HG03108 (cell line): ENCODE measurements at regions not wholly inside any gene's neighbourhood (a gene's known extent, or its start where the extent isn't known, plus 50 kb on each side); places are given as distances from the start of the nearest gene placed in this dataset.
"Not testable (repeated sequence)": the region's sequence is repeated elsewhere in the genome, so short reads cannot be mapped to it uniquely, and the experiment has no call there.

Experiments
- ATAC-seq: cut with Tn5 transposase; IDR thresholded peaks from one replicate; pipeline ENCODE4 v1.9.1; 2021; ENCODE audit warnings: moderate library complexity; ENCODE audit not compliant: unreplicated experiment

GRCh38 chr6:113750151-113750855, 106.8 kb upstream of the MARCKS start:
- no peak for ATAC-seq

DNA sequence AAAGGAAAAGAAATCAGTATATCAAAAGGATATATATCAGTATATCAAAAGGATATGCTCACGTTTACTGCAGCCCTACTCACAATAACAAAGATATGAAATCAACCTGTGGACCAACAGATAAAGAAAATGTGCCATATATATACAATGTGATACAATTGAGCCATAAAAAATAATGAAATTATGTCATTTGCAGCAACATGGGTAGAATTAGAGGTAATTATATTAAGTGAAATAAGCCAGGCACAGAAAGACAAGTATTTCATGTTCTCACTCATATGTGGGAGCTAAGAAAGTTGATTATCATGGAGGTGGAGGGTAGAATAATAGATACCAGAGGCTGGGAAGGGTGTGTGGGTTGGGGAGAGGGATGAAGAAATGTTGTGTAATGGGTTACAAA, 102.9 kb upstream of the MARCKS start:
- no peak for ATAC-seq

- ATAC-seq: peak; percentile 80
These were observed 101.5 kb upstream of the MARCKS start for GRCh38 chr6:113755449-113756289.

DNA sequence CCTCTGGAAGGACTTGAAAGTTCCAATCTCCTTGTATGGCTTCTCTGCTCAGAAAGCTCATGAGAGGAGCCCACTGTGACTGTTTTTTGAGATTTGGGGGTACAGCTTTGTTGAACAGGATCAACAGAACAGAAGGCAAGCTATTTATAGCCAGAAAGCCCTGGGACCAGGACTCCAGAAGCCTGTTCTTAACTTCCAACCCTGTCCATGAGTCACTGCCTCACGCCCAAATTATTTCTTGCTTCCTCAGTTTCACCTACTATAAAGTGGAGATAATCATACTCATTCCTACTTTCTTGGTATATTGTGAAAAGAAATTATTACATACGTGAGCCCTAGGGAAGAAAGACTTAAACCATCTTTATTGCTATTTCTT, 100.9 kb upstream of the MARCKS start:
- no peak for ATAC-seq

DNA sequence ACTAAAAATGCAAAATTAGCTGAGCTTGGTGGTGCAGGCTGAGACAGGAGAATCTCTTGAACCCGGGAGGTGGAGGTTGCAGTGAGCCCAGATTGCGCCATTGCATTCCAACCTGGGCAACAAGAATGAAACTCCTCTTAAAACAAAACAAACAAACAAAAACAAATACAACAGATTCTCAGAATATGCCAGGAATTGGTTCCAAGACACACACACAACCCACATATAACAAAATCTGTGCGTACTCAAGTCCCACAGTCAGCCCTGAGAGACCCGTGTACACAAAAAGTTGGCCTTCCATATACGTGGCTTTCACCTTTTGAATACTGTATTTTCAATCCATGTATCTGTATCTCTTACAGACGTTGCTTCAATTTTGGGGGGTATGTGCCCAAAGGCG, 98.9 kb upstream of the MARCKS start:
- no peak for ATAC-seq

DNA sequence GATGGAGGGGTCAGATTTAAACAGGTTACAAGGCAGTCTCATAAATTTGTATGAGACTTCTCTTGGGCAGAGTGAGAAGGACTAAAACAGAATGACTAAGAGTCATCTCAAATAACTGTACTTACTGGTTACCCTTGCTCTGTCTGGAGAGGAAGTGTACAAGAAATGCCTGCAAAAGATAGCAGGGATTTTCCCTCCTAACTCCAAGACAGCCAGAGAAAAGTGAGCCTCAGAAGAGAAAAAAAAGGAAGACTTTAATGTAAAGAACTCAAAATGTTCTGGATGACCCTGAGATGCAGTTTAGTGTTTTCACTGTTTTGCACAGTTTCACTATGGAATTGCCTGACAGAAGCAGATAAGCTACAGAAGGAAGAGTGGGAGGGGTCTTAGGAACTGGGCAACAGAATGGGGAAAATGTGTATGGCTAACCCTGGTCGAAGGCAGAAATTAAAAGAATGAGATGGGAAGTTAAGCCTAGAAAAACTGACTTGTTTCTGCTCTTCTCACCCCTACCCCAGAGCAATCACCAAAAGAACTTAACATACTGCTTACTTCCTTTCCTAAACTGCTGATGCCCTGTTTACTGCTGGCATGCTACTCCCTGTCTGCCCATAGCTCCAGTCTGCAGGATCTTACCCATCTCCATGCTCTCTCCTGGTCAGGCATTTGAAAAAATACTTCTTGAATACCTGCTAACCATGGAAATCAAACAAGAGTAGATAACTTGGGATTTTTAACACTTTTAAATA, 98.1 kb upstream of the MARCKS start:
- ATAC-seq: peak; percentile 26

DNA sequence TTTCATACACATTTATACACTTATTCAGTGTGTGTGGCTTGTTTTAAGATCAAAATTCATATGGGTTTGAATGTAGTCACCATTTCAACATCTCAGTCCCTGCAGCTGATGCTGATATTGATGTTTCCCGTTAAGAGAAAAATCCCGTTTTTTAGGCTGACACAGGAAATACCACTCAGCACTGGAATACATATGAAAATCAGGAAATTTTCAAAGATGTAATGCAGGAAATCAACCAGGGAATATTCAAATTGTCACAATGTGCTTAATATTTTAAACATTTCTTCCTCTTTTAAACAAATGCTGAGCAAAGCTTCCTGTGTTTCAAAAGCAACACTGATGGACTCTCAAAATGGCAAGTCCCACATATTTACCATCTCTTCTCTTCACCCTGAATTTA, 94.5 kb upstream of the MARCKS start:
- no peak for ATAC-seq

GRCh38 chr6:113763311-113763766, 93.8 kb upstream of the MARCKS start:
- ATAC-seq: no peak

DNA sequence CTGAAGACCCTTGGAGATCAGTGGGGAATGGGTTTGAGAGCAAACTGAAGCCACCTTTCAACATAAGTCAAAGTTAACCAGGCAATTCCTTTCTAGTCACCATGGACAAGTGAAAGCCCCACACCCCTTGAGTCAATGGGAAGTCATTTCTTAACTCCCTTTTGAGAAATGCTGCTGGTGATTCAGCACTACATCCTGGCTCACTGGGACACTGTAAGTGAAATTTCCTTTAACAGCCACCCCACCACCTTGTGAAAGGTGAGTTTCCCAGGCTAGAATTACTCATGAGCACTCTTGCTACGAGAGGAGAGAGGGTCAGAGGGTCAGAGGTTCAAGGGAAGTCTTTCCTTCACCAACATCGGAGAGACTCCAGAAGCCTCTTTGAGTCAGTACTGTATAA, 93.3 kb upstream of the MARCKS start:
- ATAC-seq: no peak

GRCh38 chr6:113765909-113766308, 91.2 kb upstream of the MARCKS start:
- no peak for ATAC-seq

DNA sequence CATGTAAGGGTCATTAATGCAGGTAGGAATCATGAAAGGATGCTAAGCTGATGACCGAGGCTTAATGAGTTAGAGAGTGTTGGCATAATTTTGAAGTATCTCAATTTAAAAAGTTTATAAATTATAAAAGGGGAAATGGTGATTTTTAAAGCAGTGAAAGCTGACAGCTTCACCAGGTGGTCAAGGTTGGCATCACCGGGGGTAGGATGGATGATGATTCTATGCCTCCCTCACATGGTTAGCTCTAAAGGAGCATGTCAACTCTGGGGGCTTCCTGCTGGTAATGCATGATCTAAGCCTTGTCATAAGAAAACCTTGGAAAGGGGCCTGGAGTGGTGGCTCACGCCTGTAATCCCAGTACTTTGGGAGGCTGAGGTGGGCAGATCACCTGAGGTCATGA, 89.2 kb upstream of the MARCKS start:
- no peak for ATAC-seq

DNA sequence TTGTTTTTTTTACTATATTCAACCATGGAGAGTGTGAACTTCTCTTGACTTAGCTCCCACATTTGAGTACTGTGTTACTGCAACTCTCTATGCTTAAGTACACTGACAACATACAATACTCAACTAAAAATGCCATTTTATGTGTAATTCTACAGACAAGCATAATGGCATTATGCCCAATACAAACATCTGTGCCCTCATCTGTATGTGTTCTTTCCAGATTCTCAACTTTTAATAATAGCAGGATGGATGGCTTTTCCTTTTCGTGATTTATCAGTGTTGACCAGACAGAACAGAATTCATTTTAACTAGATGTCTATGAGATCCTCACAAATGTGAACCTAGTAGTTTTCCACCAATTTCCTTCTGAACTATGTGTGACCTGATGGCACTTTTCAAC, 84.2 kb upstream of the MARCKS start:
- ATAC-seq: no peak

GRCh38 chr6:113774127-113774825, 82.9 kb upstream of the MARCKS start:
- ATAC-seq: no peak

- ATAC-seq: no peak
These were observed 80.1 kb upstream of the MARCKS start for GRCh38 chr6:113776998-113777397.

DNA sequence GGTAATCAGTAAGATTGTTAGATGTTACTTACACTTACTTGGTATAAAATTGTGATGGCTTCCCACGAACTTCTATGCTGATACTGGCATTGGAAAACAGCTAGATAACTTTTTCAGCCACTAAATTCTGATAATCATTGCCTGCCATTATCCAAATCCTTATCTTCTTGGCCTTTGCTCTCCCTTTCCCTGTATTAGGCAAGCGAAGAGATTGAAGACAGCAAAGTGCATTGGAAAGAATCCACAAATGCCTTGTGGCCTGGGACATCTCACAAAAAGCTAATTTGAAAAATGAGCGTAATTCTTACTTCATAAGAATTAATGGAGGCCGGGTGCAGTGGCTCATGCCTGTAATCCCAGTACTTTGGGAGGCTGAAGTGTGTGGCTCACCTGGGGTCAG, 79.5 kb upstream of the MARCKS start:
- ATAC-seq: no peak

GRCh38 chr6:113779656-113780055, 77.5 kb upstream of the MARCKS start:
- ATAC-seq: no peak

DNA sequence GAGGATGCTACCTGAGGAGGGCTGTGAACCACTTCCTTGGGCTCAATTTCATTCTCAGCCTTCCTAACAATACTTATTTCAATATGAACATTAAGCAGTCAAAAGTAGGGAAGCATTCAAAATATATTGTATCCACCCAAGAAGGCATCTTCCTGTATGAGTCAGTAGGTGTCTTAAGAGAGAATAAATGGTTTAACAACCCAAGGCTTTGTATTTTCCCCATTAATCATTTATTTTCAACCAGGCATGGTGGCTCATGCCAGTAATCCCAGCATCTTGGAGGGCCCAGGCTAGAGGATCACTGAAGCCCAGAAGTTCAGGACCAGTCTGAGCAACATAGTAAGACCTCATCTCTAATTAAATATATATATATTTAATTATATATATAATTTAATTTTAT, 74.5 kb upstream of the MARCKS start:
- ATAC-seq: no peak

DNA sequence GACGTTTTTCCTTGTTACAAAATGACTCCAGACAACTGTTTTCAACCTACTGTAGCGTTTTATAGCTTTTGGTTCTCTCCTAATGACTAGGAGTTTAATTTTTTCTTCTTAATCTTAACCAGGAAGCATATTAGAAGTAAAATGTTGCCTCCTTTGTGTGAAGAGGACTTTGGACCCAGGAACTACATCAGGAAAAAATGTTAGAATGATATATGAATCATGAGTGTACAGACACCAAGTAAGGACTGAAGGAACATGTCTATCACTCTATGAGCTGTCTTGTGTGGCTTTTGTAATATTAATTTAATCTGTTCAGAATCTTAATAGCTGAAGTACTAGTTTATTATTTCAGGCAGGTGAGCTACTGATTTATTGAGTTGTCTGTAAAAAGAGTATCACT, 71.0 kb upstream of the MARCKS start:
- no peak for ATAC-seq

- no peak for ATAC-seq
These were observed 68.6 kb upstream of the MARCKS start for GRCh38 chr6:113788586-113788985.

GRCh38 chr6:113791225-113791624, 65.9 kb upstream of the MARCKS start:
- ATAC-seq: not testable (repeated sequence)

- not testable (repeated sequence) for ATAC-seq
These were observed 61.8 kb upstream of the MARCKS start for GRCh38 chr6:113795371-113795770.
